ENCODE measurements at regions not wholly inside any gene's neighbourhood (a gene's known extent, or its start where the extent isn't known, plus 50 kb on each side); places are given as distances from the start of the nearest gene placed in this dataset.

- ChIA-PET POLR2A (ENCODE audit: unreplicated experiment) (no interaction called here), CTCF (interaction anchor here (0.5 kb wide), 1 partner anchor 1672 kb away, joined by 3 read pairs; no protein-coding TSS in a partner anchor)
- Histone ChIP-seq H4K8ac (ENCODE audit: low read depth in 2 of 2, low read length in 2 of 2) (no peak overlapping the region), H2BK5ac (ENCODE audit: low read depth, low read length, poor library complexity, severe bottlenecking) (peak overlapping the region; percentile 3), H2BK20ac (ENCODE audit: low read depth, low read length) (no peak overlapping the region), H2BK120ac (ENCODE audit: low read depth, low read length) (no peak overlapping the region), H4K20me1 (ENCODE audit: insufficient read depth, low read length) (no peaks in the 10 kb centered on the region), H3K56ac (ENCODE audit: extremely low read depth, insufficient read depth, low read length) (no peak overlapping the region), H3K9me1 (ENCODE audit: insufficient read depth, low read length) (no peaks in the 10 kb centered on the region), H3K9ac (ENCODE audit: low read depth, low read length) (no peak overlapping the region), H3K4ac (ENCODE audit: low read depth, low read length) (no peak overlapping the region), H3K36me3 (ENCODE audit: control insufficient read depth, insufficient read depth, low read length) (no peaks in the 10 kb centered on the region), H3K4me2 (ENCODE audit: low read depth, low read length) (no peak overlapping the region), H2BK15ac (ENCODE audit: low read depth, low read length) (no peak overlapping the region), H2AK9ac (replicated peaks; ENCODE audit: low read depth, low read length, poor library complexity) (no peak overlapping the region), H2AFZ (replicated peaks; ENCODE audit: low read length, poor library complexity) (no peak overlapping the region), H4K5ac (ENCODE audit: low read depth, low read length) (no peak overlapping the region), H3K9me3 (ENCODE audit: control insufficient read depth, insufficient read depth, low read length) (no peaks in the 10 kb centered on the region), H3K4me3 (ENCODE audit: insufficient read depth, low read depth, low read length) (no peak overlapping the region), H4K91ac (ENCODE audit: insufficient read depth, low read depth, low read length) (no peak overlapping the region), H3K79me1 (ENCODE audit: low read depth in 1 of 2, low read length in 2 of 2) (no peaks in the 10 kb centered on the region), H3K4me1 (ENCODE audit: control insufficient read depth, insufficient read depth, low read length) (no peaks in the 10 kb centered on the region), H3K27me3 (ENCODE audit: control insufficient read depth, insufficient read depth, low read length) (no peaks in the 10 kb centered on the region; the same call in 1 of the 2 replicates), H3K23ac (ENCODE audit: low read depth, low read length) (no peak overlapping the region), H3K14ac (replicated peaks; ENCODE audit: low read depth, low read length) (no peak overlapping the region), H2AK5ac (ENCODE audit: low read depth, low read length) (no peak overlapping the region), H3K18ac (ENCODE audit: low read depth, low read length) (no peak overlapping the region), H3K27ac (ENCODE audit: insufficient read depth, low read length) (no peak overlapping the region)
- ATAC-seq (ENCODE audit: low read depth) (no peak; the same call in 1 of the 2 replicates), DNase-seq (peak; percentile 87)
- no peak for TF ChIP-seq MXI1 (IDR thresholded peaks at IDR 0.05; ENCODE audit: borderline replicate concordance, low read depth, low read length)
- 0 out of 2 replicates have a peak, but pooled peaks have one; percentile 14 for TF ChIP-seq FOS (IDR thresholded peaks at IDR 0.05; ENCODE audit: low read depth, low read length)
- BruUV-seq (replicated peaks) = no TSS peak
- dilution Hi-C loops (cut with HindIII; ENCODE audit: low sequenced_read_pairs, unreplicated experiment) = no loop called here
- WGBS, 2 experiments (ENCODE audit: extremely low coverage in 2 of 2, insufficient read length in 1 of 2) = no CpG with 5 or more reads among the region's 1 CpG
- in situ Hi-C loops (cut with MboI; ENCODE audit: low sequenced_read_pairs) = no loop called here
- intact Hi-C loops (cut with micrococcal nuclease) = no loop called here
Measured at GRCh38 chr10:109343293-109343692, 580.0 kb downstream of the XPNPEP1 start.

All from IMR-90 (cell line).